ENCODE measurements at regions not wholly inside any gene's neighbourhood (a gene's known extent, or its start where the extent isn't known, plus 50 kb on each side); places are given as distances from the start of the nearest gene placed in this dataset.

DNA sequence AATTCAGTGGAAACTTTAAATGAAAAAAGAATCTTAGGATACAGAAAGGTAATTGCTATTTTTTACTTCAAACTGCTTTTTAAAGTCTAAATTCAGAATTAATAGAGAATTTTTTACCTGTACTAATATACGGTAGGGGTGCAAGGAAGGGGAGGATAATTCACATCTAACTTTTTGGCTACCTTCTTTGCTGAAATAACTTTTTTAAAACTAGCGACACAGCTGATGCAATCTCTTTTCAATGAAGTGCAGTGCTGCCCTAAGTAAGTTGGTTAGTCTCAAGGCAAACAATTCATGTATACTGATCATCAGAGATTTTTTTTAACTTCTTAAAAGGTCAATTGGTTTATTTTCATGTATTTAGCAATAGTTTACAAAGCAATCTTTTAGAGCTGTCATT lies 119.8 kb downstream of the NEDD1 start:
- CTCF ChIA-PET: no interaction called here
- 100% methylated on average over 1 of the region's 2 CpGs for WGBS (ENCODE audit: insufficient coverage)
- H3K27me3 ChIP-seq (replicated peaks in 2 of 5; ENCODE audit: control insufficient read depth in 4 of 5, insufficient read depth in 5 of 5, low read length in 4 of 5): no peaks in the 10 kb centered on the region

GRCh38 chr12:97027482-97027881 lies 120.4 kb downstream of the NEDD1 start:
- Histone ChIP-seq H3K36me3 (ENCODE audit: control insufficient read depth in 4 of 4, insufficient read depth in 4 of 4, low read length in 3 of 4) (no peaks in the 10 kb centered on the region), H3K9me3 (ENCODE audit: control extremely low read depth in 1 of 5, control insufficient read depth in 4 of 5, insufficient read depth in 2 of 5, low read depth in 1 of 5, low read length in 4 of 5) (peaks cover 0 to 3% (median 0%) of the 10 kb centered on the region in 5 experiments), H3K27me3 (replicated peaks in 2 of 5; ENCODE audit: control insufficient read depth in 4 of 5, insufficient read depth in 5 of 5, low read length in 4 of 5) (no peaks in the 10 kb centered on the region), H3K4me3 (ENCODE audit: control insufficient read depth in 1 of 7, extremely low read depth in 1 of 7, insufficient read depth in 4 of 7, low read depth in 2 of 7, low read length in 6 of 7) (no peak overlapping the region), H3K27ac (ENCODE audit: insufficient read depth in 1 of 2, low read depth in 1 of 2, low read length in 2 of 2, poor library complexity in 1 of 2, severe bottlenecking in 2 of 2) (no peak overlapping the region), H3K4me1 (ENCODE audit: control extremely low read depth in 1 of 4, control insufficient read depth in 4 of 4, insufficient read depth in 4 of 4, low read length in 3 of 4) (no peaks in the 10 kb centered on the region)
- WGBS (ENCODE audit: insufficient coverage): no CpG with 5 or more reads among the region's 1 CpG
- DNase-seq: no peak
- ChIA-PET POLR2A (no interaction called here), CTCF (no interaction called here)

More for the DNA sequence above, 119.8 kb downstream of the NEDD1 start:
- POLR2A ChIA-PET: no interaction called here
- Histone ChIP-seq H3K4me1 (ENCODE audit: control extremely low read depth in 1 of 4, control insufficient read depth in 4 of 4, insufficient read depth in 4 of 4, low read length in 3 of 4) (no peaks in the 10 kb centered on the region), H3K36me3 (ENCODE audit: control insufficient read depth in 4 of 4, insufficient read depth in 4 of 4, low read length in 3 of 4) (no peaks in the 10 kb centered on the region), H3K27ac (ENCODE audit: insufficient read depth in 1 of 2, low read depth in 1 of 2, low read length in 2 of 2, poor library complexity in 1 of 2, severe bottlenecking in 2 of 2) (no peak overlapping the region), H3K4me3 (ENCODE audit: control insufficient read depth in 1 of 7, extremely low read depth in 1 of 7, insufficient read depth in 4 of 7, low read depth in 2 of 7, low read length in 6 of 7) (no peak overlapping the region), H3K9me3 (ENCODE audit: control extremely low read depth in 1 of 5, control insufficient read depth in 4 of 5, insufficient read depth in 2 of 5, low read depth in 1 of 5, low read length in 4 of 5) (peaks cover 0 to 3% (median 0%) of the 10 kb centered on the region in 5 experiments)
- no peak for DNase-seq

- CTCF ChIA-PET: no interaction called here
- WGBS (ENCODE audit: insufficient coverage): 89% methylated on average over 3 of the region's 5 CpGs
Observed at GRCh38 chr12:97038131-97038530, 131.1 kb downstream of the NEDD1 start.

DNA sequence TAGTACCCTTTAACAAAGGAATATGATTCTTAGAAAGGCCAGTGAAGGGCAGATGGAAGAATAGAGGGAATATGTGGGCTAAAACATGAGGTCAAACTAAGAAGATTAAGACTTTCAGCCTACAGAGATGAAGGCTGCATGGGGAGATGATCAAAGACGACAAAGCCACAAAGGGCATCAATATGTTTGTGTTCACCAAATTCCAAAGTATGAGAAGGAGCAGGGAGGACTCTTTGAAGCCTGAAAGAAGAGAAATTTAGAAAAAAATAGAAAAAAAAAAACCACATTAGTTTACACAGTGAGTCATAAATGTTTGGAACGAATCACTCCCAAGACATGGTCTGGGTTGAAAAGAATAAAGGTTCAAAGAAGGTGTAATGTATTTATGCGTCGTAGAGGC lies 131.8 kb downstream of the NEDD1 start:
- no peak overlapping the region for H3K27ac ChIP-seq (ENCODE audit: insufficient read depth in 1 of 2, low read depth in 1 of 2, low read length in 2 of 2, poor library complexity in 1 of 2, severe bottlenecking in 2 of 2)
- ChIA-PET CTCF (no interaction called here), POLR2A (no interaction called here)
- DNase-seq: no peak
- WGBS (ENCODE audit: insufficient coverage): 100% methylated on average over 4 of the region's 4 CpGs
- H3K4me3 ChIP-seq (ENCODE audit: control insufficient read depth in 1 of 7, extremely low read depth in 1 of 7, insufficient read depth in 4 of 7, low read depth in 2 of 7, low read length in 6 of 7): no peak overlapping the region
- H3K36me3 ChIP-seq (ENCODE audit: control insufficient read depth in 4 of 4, insufficient read depth in 4 of 4, low read length in 3 of 4): no peaks in the 10 kb centered on the region
- H3K27me3 ChIP-seq (replicated peaks in 2 of 5; ENCODE audit: control insufficient read depth in 4 of 5, insufficient read depth in 5 of 5, low read length in 4 of 5): no peaks in the 10 kb centered on the region
- H3K4me1 ChIP-seq (ENCODE audit: control extremely low read depth in 1 of 4, control insufficient read depth in 4 of 4, insufficient read depth in 4 of 4, low read length in 3 of 4): no peaks in the 10 kb centered on the region
- no peaks in the 10 kb centered on the region for H3K9me3 ChIP-seq (ENCODE audit: control extremely low read depth in 1 of 5, control insufficient read depth in 4 of 5, insufficient read depth in 2 of 5, low read depth in 1 of 5, low read length in 4 of 5)

More at GRCh38 chr12:97038131-97038530, 131.1 kb downstream of the NEDD1 start:
- no peak for DNase-seq
- Histone ChIP-seq H3K27ac (ENCODE audit: insufficient read depth in 1 of 2, low read depth in 1 of 2, low read length in 2 of 2, poor library complexity in 1 of 2, severe bottlenecking in 2 of 2) (no peak overlapping the region), H3K9me3 (ENCODE audit: control extremely low read depth in 1 of 5, control insufficient read depth in 4 of 5, insufficient read depth in 2 of 5, low read depth in 1 of 5, low read length in 4 of 5) (no peaks in the 10 kb centered on the region), H3K4me3 (ENCODE audit: control insufficient read depth in 1 of 7, extremely low read depth in 1 of 7, insufficient read depth in 4 of 7, low read depth in 2 of 7, low read length in 6 of 7) (no peak overlapping the region), H3K27me3 (replicated peaks in 2 of 5; ENCODE audit: control insufficient read depth in 4 of 5, insufficient read depth in 5 of 5, low read length in 4 of 5) (no peaks in the 10 kb centered on the region), H3K36me3 (ENCODE audit: control insufficient read depth in 4 of 4, insufficient read depth in 4 of 4, low read length in 3 of 4) (no peaks in the 10 kb centered on the region), H3K4me1 (ENCODE audit: control extremely low read depth in 1 of 4, control insufficient read depth in 4 of 4, insufficient read depth in 4 of 4, low read length in 3 of 4) (no peaks in the 10 kb centered on the region)
- POLR2A ChIA-PET: no interaction called here

GRCh38 chr12:97046901-97047300 lies 139.8 kb downstream of the NEDD1 start:
- H3K36me3 ChIP-seq (ENCODE audit: control insufficient read depth in 4 of 4, insufficient read depth in 4 of 4, low read length in 3 of 4): no peaks in the 10 kb centered on the region
- H3K27ac ChIP-seq (ENCODE audit: insufficient read depth in 1 of 2, low read depth in 1 of 2, low read length in 2 of 2, poor library complexity in 1 of 2, severe bottlenecking in 2 of 2): no peak overlapping the region
- no peaks in the 10 kb centered on the region for H3K9me3 ChIP-seq (ENCODE audit: control extremely low read depth in 1 of 5, control insufficient read depth in 4 of 5, insufficient read depth in 2 of 5, low read depth in 1 of 5, low read length in 4 of 5)
- CTCF ChIA-PET: no interaction called here
- POLR2A ChIA-PET: no interaction called here
- no peaks in the 10 kb centered on the region for H3K27me3 ChIP-seq (replicated peaks in 2 of 5; ENCODE audit: control insufficient read depth in 4 of 5, insufficient read depth in 5 of 5, low read length in 4 of 5)
- no CpG with 5 or more reads among the region's 1 CpG for WGBS (ENCODE audit: insufficient coverage)
- DNase-seq: no peak
- H3K4me1 ChIP-seq (ENCODE audit: control extremely low read depth in 1 of 4, control insufficient read depth in 4 of 4, insufficient read depth in 4 of 4, low read length in 3 of 4): no peaks in the 10 kb centered on the region
- no peak overlapping the region for H3K4me3 ChIP-seq (ENCODE audit: control insufficient read depth in 1 of 7, extremely low read depth in 1 of 7, insufficient read depth in 4 of 7, low read depth in 2 of 7, low read length in 6 of 7)

GRCh38 chr12:97047361-97047760 lies 140.3 kb downstream of the NEDD1 start:
- H3K27me3 ChIP-seq (replicated peaks in 2 of 5; ENCODE audit: control insufficient read depth in 4 of 5, insufficient read depth in 5 of 5, low read length in 4 of 5): no peaks in the 10 kb centered on the region

GRCh38 chr12:97048421-97049035 lies 141.5 kb downstream of the NEDD1 start:
- CTCF ChIA-PET: no interaction called here
- Histone ChIP-seq H3K4me3 (ENCODE audit: control insufficient read depth in 1 of 7, extremely low read depth in 1 of 7, insufficient read depth in 4 of 7, low read depth in 2 of 7, low read length in 6 of 7) (no peak overlapping the region), H3K36me3 (ENCODE audit: control insufficient read depth in 4 of 4, insufficient read depth in 4 of 4, low read length in 3 of 4) (no peaks in the 10 kb centered on the region), H3K4me1 (ENCODE audit: control extremely low read depth in 1 of 4, control insufficient read depth in 4 of 4, insufficient read depth in 4 of 4, low read length in 3 of 4) (no peaks in the 10 kb centered on the region), H3K27ac (ENCODE audit: insufficient read depth in 1 of 2, low read depth in 1 of 2, low read length in 2 of 2, poor library complexity in 1 of 2, severe bottlenecking in 2 of 2) (no peak overlapping the region), H3K27me3 (replicated peaks in 2 of 5; ENCODE audit: control insufficient read depth in 4 of 5, insufficient read depth in 5 of 5, low read length in 4 of 5) (no peaks in the 10 kb centered on the region), H3K9me3 (ENCODE audit: control extremely low read depth in 1 of 5, control insufficient read depth in 4 of 5, insufficient read depth in 2 of 5, low read depth in 1 of 5, low read length in 4 of 5) (no peaks in the 10 kb centered on the region)
- DNase-seq: no peak
- 60% methylated on average over 3 of the region's 4 CpGs for WGBS (ENCODE audit: insufficient coverage)
- POLR2A ChIA-PET: no interaction called here

More at GRCh38 chr12:97047361-97047760, 140.3 kb downstream of the NEDD1 start:
- DNase-seq: no peak
- Histone ChIP-seq H3K36me3 (ENCODE audit: control insufficient read depth in 4 of 4, insufficient read depth in 4 of 4, low read length in 3 of 4) (no peaks in the 10 kb centered on the region), H3K9me3 (ENCODE audit: control extremely low read depth in 1 of 5, control insufficient read depth in 4 of 5, insufficient read depth in 2 of 5, low read depth in 1 of 5, low read length in 4 of 5) (no peaks in the 10 kb centered on the region), H3K4me1 (ENCODE audit: control extremely low read depth in 1 of 4, control insufficient read depth in 4 of 4, insufficient read depth in 4 of 4, low read length in 3 of 4) (no peaks in the 10 kb centered on the region), H3K27ac (ENCODE audit: insufficient read depth in 1 of 2, low read depth in 1 of 2, low read length in 2 of 2, poor library complexity in 1 of 2, severe bottlenecking in 2 of 2) (no peak overlapping the region), H3K4me3 (ENCODE audit: control insufficient read depth in 1 of 7, extremely low read depth in 1 of 7, insufficient read depth in 4 of 7, low read depth in 2 of 7, low read length in 6 of 7) (no peak overlapping the region)
- POLR2A ChIA-PET: no interaction called here
- CTCF ChIA-PET: no interaction called here
